SK-N-MC (cell line): ENCODE measurements at regions not wholly inside any gene's neighbourhood (a gene's known extent, or its start where the extent isn't known, plus 50 kb on each side); places are given as distances from the start of the nearest gene placed in this dataset.

Experiments
- DNase-seq: peaks from one replicate; pipeline ENCODE4 v3.0.0-alpha.2; 2011; ENCODE audit warnings: low read depth, low spot score
- H3K27ac ChIP-seq: fragments of 200-600 bp; sonication (generic); 2 replicates; pipeline ENCODE4 v1.5.1; 2016; ENCODE audit warnings: mixed run types
- H3K36me3 ChIP-seq: fragments of 200-600 bp; sonication (generic); 2 replicates; pipeline ENCODE4 v1.6.1; 2017; ENCODE audit warnings: antibody characterized with exemption, low read length, mixed read lengths; ENCODE audit not compliant: insufficient read depth
- H3K4me3 ChIP-seq: fragments of 200-600 bp; sonication (generic); 2 replicates; pipeline ENCODE4 v1.5.1; 2016
- H3K9ac ChIP-seq: fragments of 200-600 bp; sonication (generic); 2 replicates; pipeline ENCODE4 v1.8.0; 2017; ENCODE audit warnings: mixed run types, mixed read lengths; ENCODE audit not compliant: insufficient read length
- H3K9me3 ChIP-seq: fragments of 200-600 bp; sonication (generic); 2 replicates; pipeline ENCODE4 v1.6.1; 2017; ENCODE audit warnings: low read depth, mild to moderate bottlenecking, antibody characterized with exemption, low read length, moderate library complexity, mixed read lengths
- EZH2 ChIP-seq: fragments of 200-600 bp; sonication (generic); IDR thresholded peaks from one replicate; pipeline ENCODE4 v1.6.1; 2017; ENCODE audit warnings: antibody characterized with exemption
- FOXP2 ChIP-seq: optimal IDR thresholded peaks from 2 replicates; pipeline ENCODE3; 2011; ENCODE audit warnings: mild to moderate bottlenecking, moderate library complexity; ENCODE audit not compliant: insufficient read depth; ENCODE audit errors: extremely low read length, control extremely low read depth
- POLR2AphosphoS5 ChIP-seq: IDR thresholded peaks from 2 replicates; pipeline ENCODE4 v1.6.1; 2012; ENCODE audit warnings: mild to moderate bottlenecking, low read depth, low read length, borderline replicate concordance

DNA sequence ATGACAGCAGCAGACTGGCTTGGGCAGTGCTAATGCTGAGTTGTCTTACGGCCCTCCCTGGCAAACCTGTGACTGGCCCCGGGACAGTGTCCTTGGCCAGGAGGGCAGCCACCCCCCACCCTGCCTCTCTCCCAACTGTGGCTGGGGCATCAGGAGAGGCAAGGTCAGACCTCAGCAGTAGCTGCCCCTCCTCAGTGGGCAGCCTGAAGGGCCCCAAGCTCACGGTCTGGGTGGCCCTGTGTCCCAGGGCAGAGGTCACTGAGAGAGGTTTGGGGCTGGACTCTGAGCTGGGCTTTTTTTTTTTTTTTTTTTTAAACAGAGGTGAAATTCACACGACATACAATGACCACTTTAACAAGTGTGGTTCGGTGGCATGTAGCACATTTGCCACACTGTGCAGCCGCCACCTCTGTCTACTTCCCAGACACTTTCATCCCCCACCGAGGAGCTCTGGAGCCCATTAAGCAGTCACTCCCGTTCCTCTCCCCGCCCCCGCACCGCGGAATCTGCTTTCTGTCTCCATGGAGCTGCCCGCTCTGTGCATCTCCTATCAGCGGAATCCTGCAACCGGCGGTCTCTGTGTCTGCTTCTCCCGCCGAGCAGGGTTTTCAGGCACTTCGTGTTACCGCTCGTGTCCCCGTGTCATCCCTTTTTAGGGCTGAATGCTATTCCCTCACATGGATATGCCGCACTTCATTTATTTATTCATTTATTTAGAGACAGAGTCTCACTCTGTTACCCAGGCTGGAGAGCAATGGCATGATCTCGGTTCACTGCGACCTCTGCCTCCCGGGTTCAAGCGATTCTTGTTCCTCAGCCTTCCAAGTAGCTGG, 67.9 kb upstream of the GATA5 start:
- TF ChIP-seq FOXP2 (no peak), POLR2AphosphoS5 (no peak), EZH2 (no peak)
- no peaks in the 10 kb centered on the region for H3K36me3 ChIP-seq
- H3K27ac ChIP-seq = no peak overlapping the region
- no peak overlapping the region for H3K9ac ChIP-seq
- no peak for DNase-seq
- H3K9me3 ChIP-seq = no peaks in the 10 kb centered on the region
- H3K4me3 ChIP-seq = no peak overlapping the region

- Histone ChIP-seq H3K9me3 (no peaks in the 10 kb centered on the region), H3K27ac (no peak overlapping the region), H3K36me3 (no peaks in the 10 kb centered on the region), H3K4me3 (no peak overlapping the region), H3K9ac (no peak overlapping the region)
- TF ChIP-seq POLR2AphosphoS5 = no peak
- TF ChIP-seq FOXP2 = no peak
- no peak for TF ChIP-seq EZH2
- no peak for DNase-seq
Observed at GRCh38 chr20:62544505-62545055, 68.8 kb upstream of the GATA5 start.

DNA sequence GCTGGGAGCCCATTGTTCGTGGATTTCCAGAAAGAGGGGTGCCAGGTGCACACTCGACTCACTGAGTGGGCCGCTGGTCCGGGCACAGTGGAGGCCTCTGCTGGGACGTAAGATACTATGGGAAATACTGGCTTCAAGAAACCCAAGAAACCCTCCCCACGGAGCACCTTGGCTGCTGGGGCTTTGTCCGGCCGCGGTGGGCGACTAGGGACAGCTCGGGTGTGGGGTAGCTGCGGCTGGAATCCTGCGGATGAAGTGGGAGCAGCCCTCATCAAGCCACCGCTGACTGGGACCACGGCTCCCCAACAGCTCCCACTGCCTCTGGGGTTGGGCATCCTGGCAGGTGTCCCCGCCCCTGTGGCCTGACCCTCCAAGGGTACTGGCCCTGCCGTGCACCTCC, 69.5 kb upstream of the GATA5 start:
- H3K4me3 ChIP-seq = no peak overlapping the region
- no peak overlapping the region for H3K9ac ChIP-seq
- no peak for DNase-seq
- no peaks in the 10 kb centered on the region for H3K36me3 ChIP-seq
- no peak for TF ChIP-seq EZH2
- no peak for TF ChIP-seq POLR2AphosphoS5
- TF ChIP-seq FOXP2 = no peak
- H3K9me3 ChIP-seq = no peaks in the 10 kb centered on the region
- H3K27ac ChIP-seq = no peak overlapping the region

- Histone ChIP-seq H3K9me3 (no peaks in the 10 kb centered on the region), H3K36me3 (no peaks in the 10 kb centered on the region), H3K27ac (no peak overlapping the region), H3K9ac (no peak overlapping the region), H3K4me3 (no peak overlapping the region)
- TF ChIP-seq POLR2AphosphoS5 (no peak), EZH2 (no peak), FOXP2 (no peak)
- DNase-seq = no peak
Observed at GRCh38 chr20:62545901-62546525, 70.2 kb upstream of the GATA5 start.

DNA sequence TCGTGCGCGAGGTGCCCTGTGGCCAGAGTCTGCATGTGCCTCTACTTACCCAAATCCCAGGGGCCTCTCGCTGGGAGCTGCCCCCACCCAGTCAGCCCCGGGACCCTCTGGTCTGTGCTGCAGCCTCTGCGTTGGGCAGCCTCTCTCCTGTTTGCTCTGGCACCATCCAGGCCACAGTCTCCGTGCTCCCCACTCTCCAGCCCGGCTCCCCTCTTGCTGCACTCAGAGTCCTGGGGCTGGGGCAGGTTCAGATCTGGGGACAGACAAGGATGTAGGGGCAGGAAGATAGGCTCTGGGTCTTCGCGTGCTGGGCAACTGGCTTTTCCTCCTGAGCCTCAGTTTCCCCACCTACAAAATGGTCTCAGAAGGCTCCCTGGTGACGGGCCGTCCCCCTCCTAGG, 70.8 kb upstream of the GATA5 start:
- no peak overlapping the region for H3K27ac ChIP-seq
- no peaks in the 10 kb centered on the region for H3K36me3 ChIP-seq
- H3K9me3 ChIP-seq = no peaks in the 10 kb centered on the region
- DNase-seq = no peak
- TF ChIP-seq FOXP2 (no peak), EZH2 (no peak), POLR2AphosphoS5 (no peak)
- no peak overlapping the region for H3K9ac ChIP-seq
- no peak overlapping the region for H3K4me3 ChIP-seq

DNA sequence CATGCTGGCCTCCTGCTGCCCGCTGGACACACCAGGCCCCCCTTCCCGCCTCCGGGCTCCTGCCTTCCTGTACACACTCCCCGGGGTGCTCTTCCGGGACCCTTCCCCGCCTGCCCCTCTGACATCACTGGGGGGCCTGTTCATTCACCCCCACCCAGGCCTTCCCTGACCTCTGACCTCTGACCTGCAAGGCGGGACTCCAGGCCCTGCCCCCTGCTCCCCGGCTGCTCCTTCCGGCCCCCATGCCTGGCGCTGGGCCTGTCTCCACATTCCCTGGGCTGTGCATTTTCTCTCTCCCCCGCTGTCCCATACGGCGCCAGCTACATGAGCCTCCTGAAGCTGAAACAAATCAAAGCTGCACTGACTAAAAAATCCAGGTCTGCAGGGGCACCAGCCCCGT, 71.6 kb upstream of the GATA5 start:
- TF ChIP-seq FOXP2 = no peak
- TF ChIP-seq POLR2AphosphoS5 = no peak
- no peak for TF ChIP-seq EZH2
- no peaks in the 10 kb centered on the region for H3K9me3 ChIP-seq
- no peaks in the 10 kb centered on the region for H3K36me3 ChIP-seq
- no peak overlapping the region for H3K9ac ChIP-seq
- no peak overlapping the region for H3K27ac ChIP-seq
- DNase-seq = no peak
- H3K4me3 ChIP-seq = no peak overlapping the region

- H3K9me3 ChIP-seq = no peaks in the 10 kb centered on the region
- no peak for TF ChIP-seq FOXP2
- TF ChIP-seq EZH2 = no peak
- TF ChIP-seq POLR2AphosphoS5 = no peak
- H3K9ac ChIP-seq = no peak overlapping the region
- H3K4me3 ChIP-seq = no peak overlapping the region
- no peaks in the 10 kb centered on the region for H3K36me3 ChIP-seq
- H3K27ac ChIP-seq = no peak overlapping the region
- DNase-seq = no peak
Observed at GRCh38 chr20:62548471-62548870, 72.7 kb upstream of the GATA5 start.

- H3K27ac ChIP-seq = no peak overlapping the region
Observed at GRCh38 chr20:62549029-62549428, 73.2 kb upstream of the GATA5 start.

DNA sequence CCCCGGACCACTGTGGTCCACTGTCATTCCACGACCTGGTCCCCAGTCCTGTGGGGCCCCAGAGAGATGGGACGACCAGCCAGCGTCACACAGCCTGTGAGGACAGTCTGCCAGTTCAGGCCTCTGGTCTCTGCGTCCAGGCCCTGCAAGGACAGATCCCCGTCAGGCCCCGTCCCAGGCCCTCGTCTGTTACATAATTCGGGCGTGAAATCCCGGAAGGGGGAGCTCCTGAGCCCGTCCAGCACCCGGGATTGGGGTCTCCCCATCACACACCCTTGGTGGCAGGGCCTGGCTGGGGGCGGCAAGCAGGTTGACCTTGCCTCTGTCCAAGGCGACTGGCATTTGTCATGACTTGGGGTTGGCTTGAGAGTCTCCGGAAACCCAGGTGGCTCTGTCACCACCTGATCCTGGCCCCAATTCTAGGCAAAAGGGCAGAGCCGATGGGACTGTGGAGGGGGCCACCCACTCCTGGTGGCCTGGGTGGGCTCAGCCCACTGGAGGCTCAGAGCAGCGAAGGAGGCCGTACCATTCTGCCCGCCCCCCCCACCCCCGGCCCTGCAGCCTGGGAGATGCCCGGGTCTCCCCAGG, 73.8 kb upstream of the GATA5 start:
- DNase-seq = no peak
- no peaks in the 10 kb centered on the region for H3K9me3 ChIP-seq
- TF ChIP-seq EZH2 = no peak
- no peak for TF ChIP-seq POLR2AphosphoS5
- no peak for TF ChIP-seq FOXP2
- H3K4me3 ChIP-seq = no peak overlapping the region
- no peak overlapping the region for H3K9ac ChIP-seq
- no peak overlapping the region for H3K27ac ChIP-seq
- H3K36me3 ChIP-seq = no peaks in the 10 kb centered on the region

More at GRCh38 chr20:62549029-62549428, 73.2 kb upstream of the GATA5 start:
- no peaks in the 10 kb centered on the region for H3K36me3 ChIP-seq
- TF ChIP-seq POLR2AphosphoS5 (no peak), EZH2 (no peak)
- no peak for DNase-seq
- H3K4me3 ChIP-seq = no peak overlapping the region
- no peak overlapping the region for H3K9ac ChIP-seq
- H3K9me3 ChIP-seq = no peaks in the 10 kb centered on the region
